ENCODE measurements at regions not wholly inside any gene's neighbourhood (a gene's known extent, or its start where the extent isn't known, plus 50 kb on each side); places are given as distances from the start of the nearest gene placed in this dataset.

- no peak for TF ChIP-seq CTCF (conservative IDR thresholded peaks at IDR 0.05; ENCODE audit: low read depth, low read length)
- TF ChIP-seq EZH2 (IDR thresholded peaks at IDR 0.05; ENCODE audit: borderline replicate concordance, low read depth, low read length, poor library complexity, severe bottlenecking): no peak
Observed at GRCh38 chr11:22991196-22991595, 130.9 kb upstream of the CCDC179 start.
